Panc1 (cell line): ENCODE measurements at regions not wholly inside any gene's neighbourhood (a gene's known extent, or its start where the extent isn't known, plus 50 kb on each side); places are given as distances from the start of the nearest gene placed in this dataset.

Source experiments
- CTCF ChIP-seq: fragments of 450-650 bp; IDR thresholded peaks from 2 replicates; pipeline ENCODE4 v1.5.1; 2017; ENCODE audit warnings: mild to moderate bottlenecking
- POLR2AphosphoS5 ChIP-seq: IDR thresholded peaks from 2 replicates; pipeline ENCODE4 v1.6.1; 2012; ENCODE audit warnings: mild to moderate bottlenecking, low read depth, low read length, moderate library complexity
- REST ChIP-seq, 2 experiments: IDR thresholded peaks; 2 replicates each; pipeline ENCODE4 v1.6.1; 2011 to 2012; ENCODE audit warnings: low read depth in 2 of 2, control low read depth in 1 of 2, low read length in 1 of 2, mild to moderate bottlenecking in 1 of 2, moderate library complexity in 1 of 2; ENCODE audit not compliant: insufficient read depth in 1 of 2

- TF ChIP-seq CTCF (no peak), POLR2AphosphoS5 (no peak), REST (IDR thresholded peaks at IDR 0.05; ENCODE audit: insufficient read depth in 1 of 2, low read depth in 2 of 2, low read length in 1 of 2) (no peak)
These were observed 118.7 kb downstream of the ZNF365 start for GRCh38 chr10:62492870-62493180.
